Endometrium (tissue), 2 donors: ENCODE measurements at regions not wholly inside any gene's neighbourhood (a gene's known extent, or its start where the extent isn't known, plus 50 kb on each side); places are given as distances from the start of the nearest gene placed in this dataset.

Experiments used
- FAIRE-seq: peaks from 2 replicates; lab custom pipeline; 2012; peaks lifted over from hg19 to GRCh38; lab: Jason Lieb, UNC
- donor health status: control.
- donor health status: control.

GRCh38 chr14:34126586-34126985 lies 175.7 kb upstream of the EGLN3 start:
- no peak for FAIRE-seq

- no peak for FAIRE-seq
Measured at GRCh38 chr14:34124585-34124984, 173.7 kb upstream of the EGLN3 start.

- no peak for FAIRE-seq
Measured at GRCh38 chr14:34122650-34123049, 171.8 kb upstream of the EGLN3 start.

GRCh38 chr14:34122081-34122480 lies 171.2 kb upstream of the EGLN3 start:
- FAIRE-seq, result no peak

GRCh38 chr14:34120185-34120977 lies 169.5 kb upstream of the EGLN3 start:
- FAIRE-seq, result no peak

- no peak for FAIRE-seq
Measured at GRCh38 chr14:34119107-34119858, 168.4 kb upstream of the EGLN3 start.

GRCh38 chr14:34113991-34114390 lies 163.1 kb upstream of the EGLN3 start:
- FAIRE-seq, result no peak

GRCh38 chr14:34113005-34113511 lies 162.2 kb upstream of the EGLN3 start:
- FAIRE-seq, result no peak

- FAIRE-seq, result no peak
Measured at GRCh38 chr14:34111953-34112352, 161.1 kb upstream of the EGLN3 start.

GRCh38 chr14:34111505-34111904 lies 160.6 kb upstream of the EGLN3 start:
- FAIRE-seq, result no peak

- FAIRE-seq, result no peak
Measured at GRCh38 chr14:34110531-34110930, 159.7 kb upstream of the EGLN3 start.

- no peak for FAIRE-seq
Measured at GRCh38 chr14:34107441-34107840, 156.6 kb upstream of the EGLN3 start.

GRCh38 chr14:34106310-34106709 lies 155.4 kb upstream of the EGLN3 start:
- no peak for FAIRE-seq

GRCh38 chr14:34104489-34105397 lies 153.9 kb upstream of the EGLN3 start:
- FAIRE-seq, result no peak

GRCh38 chr14:34103176-34103575 lies 152.3 kb upstream of the EGLN3 start:
- no peak for FAIRE-seq

GRCh38 chr14:34099635-34100034 lies 148.8 kb upstream of the EGLN3 start:
- no peak for FAIRE-seq

- no peak for FAIRE-seq
Measured at GRCh38 chr14:34098985-34099349, 148.1 kb upstream of the EGLN3 start.

- peak; percentile 85 for FAIRE-seq
Measured at GRCh38 chr14:34098045-34098984, 147.4 kb upstream of the EGLN3 start.

- no peak for FAIRE-seq
Measured at GRCh38 chr14:34097644-34098043, 146.8 kb upstream of the EGLN3 start.

GRCh38 chr14:34094384-34094783 lies 143.5 kb upstream of the EGLN3 start:
- FAIRE-seq, result no peak

- no peak for FAIRE-seq
Measured at GRCh38 chr14:34093883-34094282, 143.0 kb upstream of the EGLN3 start.
